Suprapubic skin (tissue), 4 donors: ENCODE measurements at regions not wholly inside any gene's neighbourhood (a gene's known extent, or its start where the extent isn't known, plus 50 kb on each side); places are given as distances from the start of the nearest gene placed in this dataset.

ENCODE experiments used
- DNase-seq, 2 donors: peaks; one replicate each; pipeline ENCODE4 v3.0.0-alpha.2; 2019; ENCODE audit warnings: low spot score in 2 of 2
- H3K27ac ChIP-seq: fragments of 200-600 bp; sonication (generic); one replicate; pipeline ENCODE4 v1.5.1; 2019
- H3K27me3 ChIP-seq: fragments of 200-600 bp; sonication (generic); one replicate; pipeline ENCODE4 v1.5.1; 2019
- H3K36me3 ChIP-seq: fragments of 200-600 bp; sonication (generic); one replicate; pipeline ENCODE4 v1.5.1; 2019
- H3K4me1 ChIP-seq: fragments of 200-600 bp; sonication (generic); one replicate; pipeline ENCODE4 v1.5.1; 2019
- H3K4me3 ChIP-seq: fragments of 200-600 bp; sonication (generic); one replicate; pipeline ENCODE4 v1.5.1; 2019; ENCODE audit warnings: mild to moderate bottlenecking
- H3K9me3 ChIP-seq: fragments of 200-600 bp; sonication (generic); one replicate; pipeline ENCODE4 v1.5.1; 2019
- CTCF ChIP-seq, 2 donors: fragments of 200-600 bp in 1 of 2; fragments of 450-650 bp in 1 of 2; sonication (generic) in 1 of 2; IDR thresholded peaks; one replicate each; pipeline ENCODE4 v1.5.1; 2016 to 2019; ENCODE audit warnings: antibody characterized with exemption in 2 of 2, mild to moderate bottlenecking in 1 of 2, moderate library complexity in 1 of 2
- EP300 ChIP-seq: sonication (generic); formaldehyde crosslinking; IDR thresholded peaks from one replicate; pipeline ENCODE4 v1.6.1; 2017; ENCODE audit warnings: antibody characterized with exemption
- POLR2A ChIP-seq, 2 donors: fragments of 450-650 bp; IDR thresholded peaks; one replicate each; pipeline ENCODE4 v1.6.1; 2017; ENCODE audit warnings: antibody characterized with exemption in 2 of 2, mild to moderate bottlenecking in 2 of 2, moderate library complexity in 2 of 2
- POLR2AphosphoS5 ChIP-seq, 3 donors: sonication (generic); formaldehyde crosslinking; IDR thresholded peaks; one replicate each; pipeline ENCODE4 v1.6.1; 2017; ENCODE audit warnings: antibody characterized with exemption in 3 of 3
- WGBS: methylation state at CpG from one replicate; pipeline ENCODE4 v1.1.5; 2018; 5-methylcytosine and 5-hydroxymethylcytosine counted together

GRCh38 chr12:24444634-24445033 is 495.2 kb upstream of the SOX5 start:
- WGBS = 71% methylated on average over 2 of the region's 2 CpGs
- Histone ChIP-seq H3K27ac (no peak overlapping the region), H3K27me3 (no peaks in the 10 kb centered on the region), H3K4me1 (peaks cover 6% of the 10 kb centered on the region), H3K4me3 (no peak overlapping the region), H3K36me3 (no peaks in the 10 kb centered on the region), H3K9me3 (no peaks in the 10 kb centered on the region)
- TF ChIP-seq POLR2A (IDR thresholded peaks at IDR 0.05) = no peak
- no peak for TF ChIP-seq POLR2AphosphoS5 (IDR thresholded peaks at IDR 0.05)
- TF ChIP-seq EP300 = no peak
- no peak for TF ChIP-seq CTCF (IDR thresholded peaks at IDR 0.05)
- DNase-seq = no peak

GRCh38 chr12:24441458-24441857 is 492.0 kb upstream of the SOX5 start:
- no peak for DNase-seq
- 84% methylated on average over 4 of the region's 4 CpGs for WGBS
- Histone ChIP-seq H3K36me3 (no peaks in the 10 kb centered on the region), H3K27me3 (no peaks in the 10 kb centered on the region), H3K4me1 (peaks cover 6% of the 10 kb centered on the region), H3K9me3 (no peaks in the 10 kb centered on the region), H3K4me3 (no peak overlapping the region), H3K27ac (no peak overlapping the region)
- no peak for TF ChIP-seq POLR2A (IDR thresholded peaks at IDR 0.05)
- no peak for TF ChIP-seq POLR2AphosphoS5 (IDR thresholded peaks at IDR 0.05)
- no peak for TF ChIP-seq EP300
- no peak for TF ChIP-seq CTCF (IDR thresholded peaks at IDR 0.05)

- WGBS = 81% methylated on average over 4 of the region's 4 CpGs
- no peaks in the 10 kb centered on the region for H3K9me3 ChIP-seq
Observed at GRCh38 chr12:24436667-24437066, 487.2 kb upstream of the SOX5 start.

GRCh38 chr12:24431872-24432271 is 482.4 kb upstream of the SOX5 start:
- no peaks in the 10 kb centered on the region for H3K4me1 ChIP-seq
- no peak for DNase-seq
- WGBS = 95% methylated on average over 1 of the region's 1 CpG
- no peaks in the 10 kb centered on the region for H3K27me3 ChIP-seq
- no peaks in the 10 kb centered on the region for H3K36me3 ChIP-seq
- TF ChIP-seq CTCF (IDR thresholded peaks at IDR 0.05) (no peak), POLR2AphosphoS5 (IDR thresholded peaks at IDR 0.05) (no peak), POLR2A (IDR thresholded peaks at IDR 0.05) (no peak), EP300 (no peak)
- no peak overlapping the region for H3K27ac ChIP-seq
- no peaks in the 10 kb centered on the region for H3K9me3 ChIP-seq
- H3K4me3 ChIP-seq = no peak overlapping the region

More at GRCh38 chr12:24436667-24437066, 487.2 kb upstream of the SOX5 start:
- DNase-seq = no peak
- H3K27ac ChIP-seq = no peak overlapping the region
- no peak for TF ChIP-seq CTCF (IDR thresholded peaks at IDR 0.05)
- TF ChIP-seq POLR2AphosphoS5 (IDR thresholded peaks at IDR 0.05) = no peak
- H3K4me3 ChIP-seq = no peak overlapping the region
- no peaks in the 10 kb centered on the region for H3K36me3 ChIP-seq
- H3K4me1 ChIP-seq = no peaks in the 10 kb centered on the region
- no peaks in the 10 kb centered on the region for H3K27me3 ChIP-seq

GRCh38 chr12:24427776-24428175 is 478.3 kb upstream of the SOX5 start:
- Histone ChIP-seq H3K27me3 (no peaks in the 10 kb centered on the region), H3K4me3 (no peak overlapping the region), H3K9me3 (no peaks in the 10 kb centered on the region), H3K36me3 (no peaks in the 10 kb centered on the region), H3K27ac (no peak overlapping the region), H3K4me1 (peaks cover 6% of the 10 kb centered on the region)
- no peak for DNase-seq
- 92% methylated on average over 4 of the region's 4 CpGs for WGBS
- TF ChIP-seq EP300 (no peak), CTCF (IDR thresholded peaks at IDR 0.05) (no peak), POLR2AphosphoS5 (IDR thresholded peaks at IDR 0.05) (no peak), POLR2A (IDR thresholded peaks at IDR 0.05) (no peak)
